HG03103 (cell line): ENCODE measurements at regions not wholly inside any gene's neighbourhood (a gene's known extent, or its start where the extent isn't known, plus 50 kb on each side); places are given as distances from the start of the nearest gene placed in this dataset.
"Not testable (repeated sequence)": the region's sequence is repeated elsewhere in the genome, so short reads cannot be mapped to it uniquely, and the experiment has no call there.

Source experiments
- ATAC-seq: cut with Tn5 transposase; IDR thresholded peaks from one replicate; pipeline ENCODE4 v1.9.1; 2021; ENCODE audit warnings: low read depth; ENCODE audit not compliant: unreplicated experiment

- no peak for ATAC-seq
These were observed 835.1 kb upstream of the IGFBP7 start for GRCh38 chr4:57945298-57945697.

DNA sequence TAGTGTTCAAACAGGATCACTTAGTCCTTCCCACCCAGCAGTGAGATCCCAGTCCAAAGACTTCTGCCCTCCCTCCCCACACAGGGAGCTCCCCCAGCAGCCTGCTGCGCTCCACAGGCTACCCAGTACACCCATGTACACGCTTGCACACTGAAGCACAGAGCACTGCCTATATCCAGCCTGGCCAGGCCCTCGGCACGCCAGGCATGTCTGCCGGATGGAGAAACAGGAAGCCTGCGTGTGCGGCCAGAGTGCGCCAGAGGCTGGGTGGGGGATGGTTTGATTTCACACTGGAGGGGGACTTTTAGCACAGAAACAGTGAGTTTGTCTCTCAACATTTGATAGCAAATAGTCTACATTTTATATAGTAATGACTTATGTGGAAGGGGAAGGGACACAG is 833.5 kb upstream of the IGFBP7 start:
- ATAC-seq, result no peak

DNA sequence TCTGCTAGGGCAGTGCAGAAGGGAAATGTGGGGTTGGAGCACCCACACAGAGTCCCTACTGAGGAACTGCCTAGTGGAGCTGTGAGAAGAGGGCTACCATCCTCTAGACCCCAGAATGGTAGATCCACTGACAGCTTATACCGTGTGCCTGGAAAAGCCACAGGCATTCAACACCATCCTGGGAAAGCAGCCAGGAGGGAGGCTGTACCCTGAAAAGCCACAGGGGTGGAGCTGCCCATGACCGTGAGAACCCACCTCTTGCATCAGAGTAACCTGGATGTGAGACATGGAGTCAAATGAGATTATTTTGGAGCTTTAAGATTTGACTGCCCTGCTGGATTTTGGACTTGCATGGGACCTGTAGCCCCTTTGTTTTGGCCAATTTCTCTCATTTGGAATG is 827.1 kb upstream of the IGFBP7 start:
- ATAC-seq, result not testable (repeated sequence)

GRCh38 chr4:57926311-57926710 is 816.1 kb upstream of the IGFBP7 start:
- ATAC-seq, result no peak

DNA sequence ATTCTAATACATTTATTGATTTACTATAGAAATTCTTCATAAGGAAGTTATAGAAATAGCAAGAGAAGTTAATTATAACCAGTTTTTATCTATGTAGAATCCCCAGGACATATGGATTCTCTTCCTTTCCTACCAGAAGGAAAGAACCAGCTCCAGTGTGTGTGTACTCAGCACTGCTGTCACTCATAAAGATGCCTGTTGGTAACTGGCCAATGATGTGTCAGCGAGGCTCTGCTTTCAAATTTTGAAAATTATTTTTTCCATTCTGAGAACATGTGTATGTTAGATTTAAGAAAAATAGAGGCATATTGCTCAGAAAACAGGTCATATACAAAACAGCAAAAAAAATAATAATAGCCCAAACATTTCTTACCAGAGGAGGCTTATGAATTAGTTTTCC is 814.8 kb upstream of the IGFBP7 start:
- no peak for ATAC-seq

DNA sequence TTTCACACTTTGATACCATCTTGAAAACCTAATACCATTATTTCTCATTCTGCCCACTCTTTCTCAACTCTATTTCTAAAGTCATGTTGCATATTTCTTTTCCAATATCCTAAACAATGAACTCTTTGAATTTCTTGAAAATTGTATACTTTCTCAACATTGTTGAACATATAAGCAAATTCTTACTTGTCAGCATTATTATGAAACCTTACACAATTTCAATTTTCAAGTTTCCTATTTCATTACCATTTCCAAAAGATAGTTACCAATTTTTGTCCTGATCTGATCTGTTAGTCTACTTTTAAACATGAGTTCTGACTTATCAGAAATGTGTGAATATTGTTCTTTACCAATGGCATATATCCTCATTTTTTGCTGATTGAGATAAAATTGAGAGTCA is 806.3 kb upstream of the IGFBP7 start:
- no peak for ATAC-seq

DNA sequence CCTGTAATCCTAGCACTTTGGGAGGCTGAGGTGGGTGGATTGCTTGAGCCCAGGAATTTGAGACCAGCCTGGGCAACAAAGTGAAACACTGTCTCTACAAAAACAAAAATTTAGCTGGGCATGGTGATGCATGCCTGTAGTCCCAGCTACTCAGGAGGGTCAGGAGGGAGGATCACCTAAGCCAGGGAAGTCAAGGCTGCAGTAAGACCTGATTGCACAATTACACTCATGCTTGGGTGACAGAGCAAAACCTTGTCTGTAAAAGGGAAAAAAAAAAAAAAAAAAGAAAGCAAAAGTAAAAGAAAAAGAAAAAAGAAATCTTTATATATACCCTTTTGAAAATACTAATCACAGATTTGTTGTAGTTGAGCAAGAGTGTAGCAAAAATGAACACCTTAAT is 801.0 kb upstream of the IGFBP7 start:
- ATAC-seq, result no peak

DNA sequence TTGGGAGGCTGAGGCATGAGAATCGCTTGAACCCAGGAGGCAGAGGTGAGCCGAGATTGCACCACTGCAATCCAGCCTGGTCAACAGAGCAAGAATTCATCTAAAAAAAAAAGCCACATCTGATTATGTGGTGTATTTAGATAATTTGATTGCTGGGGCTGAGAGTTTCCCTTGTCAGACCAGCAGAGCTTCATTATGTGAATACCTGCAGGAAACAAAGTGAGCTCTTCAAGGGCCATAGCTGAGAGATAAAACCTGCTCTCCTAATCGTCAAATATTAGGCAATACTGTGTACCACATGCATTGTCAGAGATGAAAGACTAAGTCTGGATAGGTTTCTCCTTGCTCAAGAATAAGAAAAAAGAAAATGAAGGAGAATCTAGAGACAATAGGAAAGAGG is 800.0 kb upstream of the IGFBP7 start:
- no peak for ATAC-seq

DNA sequence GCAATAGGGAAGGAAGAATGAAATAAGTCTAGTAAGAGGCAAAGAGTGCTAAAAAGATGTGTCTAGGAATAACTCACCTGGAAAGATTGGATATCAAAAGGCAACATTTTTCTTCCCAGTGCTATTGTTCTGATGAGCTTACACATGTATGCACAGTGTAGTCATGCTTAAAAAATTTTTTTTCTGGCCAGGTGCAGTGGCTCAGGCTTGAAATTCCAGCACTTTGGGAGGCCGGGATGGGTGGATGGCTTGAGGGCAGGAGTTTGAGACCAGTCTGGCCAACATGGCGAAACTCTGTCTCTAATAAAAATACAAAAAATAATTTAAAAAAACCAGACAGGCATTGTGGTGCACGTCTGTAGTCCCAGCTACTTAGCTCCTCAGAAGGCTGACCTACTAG is 795.8 kb upstream of the IGFBP7 start:
- no peak for ATAC-seq

GRCh38 chr4:57877047-57877458 is 766.9 kb upstream of the IGFBP7 start:
- no peak for ATAC-seq

DNA sequence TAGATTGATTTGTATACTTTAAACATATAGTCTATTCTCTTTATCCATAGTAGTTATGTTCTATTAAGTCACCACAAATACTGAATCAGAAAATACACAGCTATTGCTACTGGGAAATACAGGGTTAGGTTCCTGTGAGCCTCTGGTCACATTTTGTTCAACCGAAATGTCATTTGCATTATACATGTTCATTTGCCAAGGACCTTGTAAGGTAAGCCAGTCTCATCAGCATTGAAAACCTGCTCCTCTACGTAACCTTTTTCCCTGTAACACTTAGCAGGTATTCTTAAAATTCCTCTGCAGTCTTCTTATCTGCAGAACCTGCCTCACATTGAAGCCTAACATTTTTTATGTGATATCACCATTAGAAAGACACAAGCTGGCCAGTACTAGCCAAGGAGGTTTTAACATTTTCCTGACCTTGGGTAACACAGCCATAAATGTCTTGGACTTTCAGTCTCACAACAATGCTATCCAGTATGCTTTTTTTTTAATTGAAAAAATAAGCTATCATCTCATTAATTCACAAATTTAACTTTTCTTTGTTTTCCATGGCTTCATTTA is 765.7 kb upstream of the IGFBP7 start:
- ATAC-seq, result no peak

- no peak for ATAC-seq
These were observed 756.4 kb upstream of the IGFBP7 start for GRCh38 chr4:57866468-57867171.

GRCh38 chr4:57865264-57865663 is 755.1 kb upstream of the IGFBP7 start:
- ATAC-seq, result peak; percentile 82

DNA sequence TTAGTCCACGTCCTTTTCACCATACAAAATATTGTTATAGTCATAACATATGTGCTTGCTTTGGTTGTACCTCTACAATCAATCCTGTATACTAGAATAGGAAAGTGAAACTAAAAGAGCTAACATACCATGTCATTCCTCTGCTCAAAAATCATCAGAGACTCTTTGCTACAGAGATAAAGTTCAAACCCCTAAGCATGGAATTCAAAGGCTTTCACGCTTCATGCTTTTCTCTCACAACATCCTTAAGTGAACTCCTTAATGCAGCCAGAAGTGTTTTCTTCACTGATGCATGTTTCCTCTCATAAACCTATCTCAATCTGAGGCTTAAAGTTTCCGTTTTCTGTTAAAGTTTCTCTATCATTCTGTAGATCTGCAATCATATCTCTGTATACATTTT is 744.6 kb upstream of the IGFBP7 start:
- no peak for ATAC-seq

DNA sequence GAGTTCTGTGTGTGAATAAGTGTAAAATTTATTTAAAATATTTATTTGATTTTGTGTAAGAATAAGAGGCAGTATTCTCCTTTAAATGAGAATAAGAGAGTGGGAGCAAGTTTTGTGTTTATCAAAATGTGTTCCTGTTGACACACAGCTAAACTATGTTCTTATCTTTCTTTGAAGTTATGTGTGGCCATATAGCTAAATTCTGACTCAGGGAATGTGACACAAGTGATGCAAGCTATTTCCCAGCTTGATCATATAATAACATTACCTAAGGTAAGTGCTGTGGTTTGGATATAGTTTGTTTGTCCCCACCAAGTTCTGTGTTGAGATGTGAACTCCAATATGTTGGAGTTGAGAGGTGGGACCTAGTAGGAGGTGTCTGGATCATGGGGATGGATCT is 740.0 kb upstream of the IGFBP7 start:
- ATAC-seq, result no peak

- ATAC-seq, result no peak
These were observed 721.9 kb upstream of the IGFBP7 start for GRCh38 chr4:57832083-57832482.

- no peak for ATAC-seq
These were observed 679.5 kb upstream of the IGFBP7 start for GRCh38 chr4:57789666-57790065.

- no peak for ATAC-seq
These were observed 667.7 kb upstream of the IGFBP7 start for GRCh38 chr4:57777876-57778275.

- ATAC-seq, result no peak
These were observed 664.5 kb upstream of the IGFBP7 start for GRCh38 chr4:57774681-57775080.

DNA sequence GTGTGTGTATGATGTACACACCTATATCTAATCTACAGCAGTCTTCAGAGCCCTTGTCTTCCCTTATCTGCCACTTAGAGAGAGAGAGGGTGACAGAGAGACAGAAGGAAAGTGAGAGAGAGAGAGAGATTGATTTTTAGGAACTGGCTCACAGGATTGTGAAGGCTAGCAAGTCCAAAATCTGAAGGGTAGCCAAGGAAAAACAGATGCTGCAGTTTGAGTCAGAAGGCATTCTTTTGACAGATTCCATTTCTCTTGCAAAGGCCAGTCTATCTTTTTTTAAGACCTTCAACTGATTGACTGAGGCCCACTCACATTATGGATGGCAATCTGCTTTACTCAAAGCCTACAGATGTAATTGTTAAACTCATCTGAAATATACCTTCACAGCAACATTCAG is 664.0 kb upstream of the IGFBP7 start:
- no peak for ATAC-seq

GRCh38 chr4:57766341-57766740 is 656.2 kb upstream of the IGFBP7 start:
- ATAC-seq, result no peak

GRCh38 chr4:57764856-57765255 is 654.7 kb upstream of the IGFBP7 start:
- no peak for ATAC-seq

DNA sequence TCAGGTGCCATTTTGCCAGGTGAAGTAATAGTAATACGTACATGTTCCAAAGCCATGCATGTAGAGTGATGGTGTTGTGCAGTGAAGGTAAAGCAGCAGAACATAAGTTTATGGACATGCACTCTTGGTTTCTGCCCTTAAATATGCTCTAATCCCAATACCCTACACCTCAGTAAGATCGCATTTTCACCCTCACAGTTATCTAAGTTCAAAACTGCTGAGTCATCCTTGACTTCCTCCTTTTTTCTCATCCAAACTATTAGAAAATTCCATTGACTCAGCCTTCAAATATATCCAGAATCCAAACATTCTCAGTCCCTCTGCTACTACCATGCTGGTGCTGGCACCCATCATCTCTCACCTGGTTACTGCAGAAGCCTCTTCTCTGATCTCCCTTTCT is 652.9 kb upstream of the IGFBP7 start:
- ATAC-seq, result no peak
